ENCODE measurements at regions not wholly inside any gene's neighbourhood (a gene's known extent, or its start where the extent isn't known, plus 50 kb on each side); places are given as distances from the start of the nearest gene placed in this dataset.

DNA sequence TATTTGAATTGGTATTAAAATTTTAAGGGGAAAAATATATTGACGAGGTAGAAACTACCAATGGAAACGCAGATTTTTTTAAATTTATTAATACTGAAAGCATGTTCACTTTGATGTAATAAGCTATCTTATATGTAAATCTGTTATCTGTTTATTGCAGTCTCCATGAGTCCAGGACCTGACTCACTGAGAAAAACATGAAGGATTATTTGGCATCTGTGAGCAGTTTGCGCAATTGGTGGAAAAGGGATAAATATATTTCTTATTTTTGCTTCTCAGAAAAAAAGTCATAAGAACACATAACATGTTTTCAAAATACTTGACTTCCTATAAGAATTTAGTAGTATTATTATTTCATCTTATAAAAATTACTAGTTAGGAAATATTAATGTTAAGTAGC is 561.4 kb downstream of the ADCYAP1 start:
- H3K4me1 ChIP-seq, result no peaks in the 10 kb centered on the region
- WGBS, 2 donors, result 89 to 90% methylated on average over 3 of the region's 3 CpGs
- no peaks in the 10 kb centered on the region for H3K9me3 ChIP-seq
- no peak overlapping the region for H3K27ac ChIP-seq
- H3K36me3 ChIP-seq, result no peaks in the 10 kb centered on the region
- intact Hi-C loops (cut with DNase I), result no loop called here
- no peak for TF ChIP-seq POLR2AphosphoS5 (IDR thresholded peaks at IDR 0.05)
- no peak for TF ChIP-seq EP300 (IDR thresholded peaks at IDR 0.05)
- TF ChIP-seq, protein P1, sequence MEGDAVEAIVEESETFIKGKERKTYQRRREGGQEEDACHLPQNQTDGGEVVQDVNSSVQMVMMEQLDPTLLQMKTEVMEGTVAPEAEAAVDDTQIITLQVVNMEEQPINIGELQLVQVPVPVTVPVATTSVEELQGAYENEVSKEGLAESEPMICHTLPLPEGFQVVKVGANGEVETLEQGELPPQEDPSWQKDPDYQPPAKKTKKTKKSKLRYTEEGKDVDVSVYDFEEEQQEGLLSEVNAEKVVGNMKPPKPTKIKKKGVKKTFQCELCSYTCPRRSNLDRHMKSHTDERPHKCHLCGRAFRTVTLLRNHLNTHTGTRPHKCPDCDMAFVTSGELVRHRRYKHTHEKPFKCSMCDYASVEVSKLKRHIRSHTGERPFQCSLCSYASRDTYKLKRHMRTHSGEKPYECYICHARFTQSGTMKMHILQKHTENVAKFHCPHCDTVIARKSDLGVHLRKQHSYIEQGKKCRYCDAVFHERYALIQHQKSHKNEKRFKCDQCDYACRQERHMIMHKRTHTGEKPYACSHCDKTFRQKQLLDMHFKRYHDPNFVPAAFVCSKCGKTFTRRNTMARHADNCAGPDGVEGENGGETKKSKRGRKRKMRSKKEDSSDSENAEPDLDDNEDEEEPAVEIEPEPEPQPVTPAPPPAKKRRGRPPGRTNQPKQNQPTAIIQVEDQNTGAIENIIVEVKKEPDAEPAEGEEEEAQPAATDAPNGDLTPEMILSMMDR (IDR thresholded peaks at IDR 0.05), result no peak
- TF ChIP-seq POLR2A (IDR thresholded peaks at IDR 0.05), result no peak
- DNase-seq, result no peak
- H3K4me3 ChIP-seq, result no peak overlapping the region
- H3K27me3 ChIP-seq, result no peaks in the 10 kb centered on the region

GRCh38 chr18:1467461-1467964 is 562.8 kb downstream of the ADCYAP1 start:
- Histone ChIP-seq H3K4me3 (no peak overlapping the region), H3K9me3 (no peaks in the 10 kb centered on the region), H3K27ac (no peak overlapping the region), H3K4me1 (no peaks in the 10 kb centered on the region), H3K36me3 (no peaks in the 10 kb centered on the region), H3K27me3 (no peaks in the 10 kb centered on the region)
- 63 to 71% methylated on average over 5 of the region's 5 CpGs for WGBS, 2 donors
- no peak for DNase-seq
- TF ChIP-seq POLR2A (IDR thresholded peaks at IDR 0.05) (no peak), POLR2AphosphoS5 (IDR thresholded peaks at IDR 0.05) (no peak), EP300 (IDR thresholded peaks at IDR 0.05) (no peak)
- TF ChIP-seq, protein P1 (IDR thresholded peaks at IDR 0.05), result no peak
- intact Hi-C loops (cut with DNase I), result no loop called here

DNA sequence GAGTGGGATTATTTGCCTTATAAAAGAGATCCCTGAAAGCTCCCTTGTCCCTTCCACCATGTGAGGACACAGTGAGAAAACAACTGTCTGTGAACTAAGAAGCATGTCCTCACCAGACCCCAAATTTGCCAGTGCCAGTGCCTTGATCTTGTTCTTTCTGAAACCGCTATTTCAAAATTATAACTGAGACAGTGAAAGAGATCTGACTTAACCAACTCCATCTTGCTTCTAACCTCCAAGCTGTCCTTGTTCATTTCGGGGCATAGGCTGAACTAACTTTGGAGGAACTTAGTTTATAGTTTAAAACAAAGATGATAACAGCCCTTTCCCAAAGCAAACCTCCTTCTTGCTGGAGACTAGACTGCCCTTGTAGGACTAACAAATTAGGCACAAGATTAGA is 563.9 kb downstream of the ADCYAP1 start:
- TF ChIP-seq POLR2A (IDR thresholded peaks at IDR 0.05) (no peak), POLR2AphosphoS5 (IDR thresholded peaks at IDR 0.05) (no peak), EP300 (IDR thresholded peaks at IDR 0.05) (no peak)
- TF ChIP-seq, protein P1 (IDR thresholded peaks at IDR 0.05), result no peak
- Histone ChIP-seq H3K27ac (no peak overlapping the region), H3K4me1 (no peaks in the 10 kb centered on the region), H3K9me3 (no peaks in the 10 kb centered on the region), H3K4me3 (no peak overlapping the region), H3K27me3 (no peaks in the 10 kb centered on the region), H3K36me3 (no peaks in the 10 kb centered on the region)
- intact Hi-C loops (cut with DNase I), result no loop called here
- 59 to 72% methylated on average over 2 of the region's 2 CpGs for WGBS, 2 donors
- DNase-seq, result no peak

- no peaks in the 10 kb centered on the region for H3K9me3 ChIP-seq
- H3K27ac ChIP-seq, result no peak overlapping the region
- TF ChIP-seq POLR2A (IDR thresholded peaks at IDR 0.05) (no peak), POLR2AphosphoS5 (IDR thresholded peaks at IDR 0.05) (no peak), EP300 (IDR thresholded peaks at IDR 0.05) (no peak)
- TF ChIP-seq, protein P1 (IDR thresholded peaks at IDR 0.05), result no peak
- no peak for DNase-seq
- no peaks in the 10 kb centered on the region for H3K36me3 ChIP-seq
- intact Hi-C loops (cut with DNase I), result no loop called here
- H3K4me3 ChIP-seq, result no peak overlapping the region
- no peaks in the 10 kb centered on the region for H3K4me1 ChIP-seq
- no peaks in the 10 kb centered on the region for H3K27me3 ChIP-seq
- WGBS, 2 donors, result 85 to 88% methylated on average over 7 of the region's 7 CpGs
Observed at GRCh38 chr18:1475867-1476266, 571.2 kb downstream of the ADCYAP1 start.

DNA sequence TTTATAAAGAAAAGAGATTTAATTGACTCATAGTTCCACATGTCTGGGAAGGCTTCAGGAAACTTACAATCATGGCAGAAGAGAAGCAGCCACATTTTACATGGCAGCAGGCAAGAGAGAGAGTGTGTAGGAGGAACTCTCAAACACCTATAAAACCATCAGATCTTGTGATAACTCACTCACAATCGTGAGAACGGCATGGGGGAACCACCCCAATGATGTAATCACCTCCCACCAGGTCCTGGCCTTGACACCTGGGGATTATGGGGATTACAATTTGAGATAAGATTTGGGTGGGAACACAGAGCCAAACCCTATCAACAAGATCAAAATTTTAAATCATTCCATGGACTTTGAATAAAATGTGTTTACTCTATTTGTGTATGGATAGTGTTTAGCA is 575.6 kb downstream of the ADCYAP1 start:
- Histone ChIP-seq H3K36me3 (no peaks in the 10 kb centered on the region), H3K27ac (no peak overlapping the region), H3K4me3 (no peak overlapping the region), H3K27me3 (no peaks in the 10 kb centered on the region), H3K4me1 (peaks cover 0 to 13% (median 0%) of the 10 kb centered on the region in 4 donors), H3K9me3 (no peaks in the 10 kb centered on the region)
- TF ChIP-seq POLR2AphosphoS5 (IDR thresholded peaks at IDR 0.05), result no peak
- TF ChIP-seq, protein P1 (IDR thresholded peaks at IDR 0.05), result no peak
- DNase-seq, result no peak
- intact Hi-C loops (cut with DNase I), result no loop called here
- WGBS, 2 donors, result 13 to 29% methylated on average over 2 of the region's 2 CpGs

All from sigmoid colon (tissue), 6 donors.